Glutamatergic neuron (in vitro differentiated cells): ENCODE measurements at regions not wholly inside any gene's neighbourhood (a gene's known extent, or its start where the extent isn't known, plus 50 kb on each side); places are given as distances from the start of the nearest gene placed in this dataset.

Experiments used
- DNase-seq: peaks from one replicate; pipeline ENCODE4 v3.0.0; 2022
- H3K27ac Mint-ChIP-seq: one replicate; pipeline ENCODE4 v1.8.0; 2020; ENCODE audit warnings: mild to moderate bottlenecking, mixed read lengths, inconsistent platforms; ENCODE audit not compliant: unreplicated experiment
- H3K27me3 Mint-ChIP-seq: one replicate; pipeline ENCODE4 v1.8.0; 2020; ENCODE audit warnings: mild to moderate bottlenecking, moderate library complexity, mixed read lengths, inconsistent platforms; ENCODE audit not compliant: unreplicated experiment
- H3K36me3 Mint-ChIP-seq: one replicate; pipeline ENCODE4 v1.8.0; 2020; ENCODE audit warnings: mild to moderate bottlenecking, mixed read lengths, inconsistent platforms; ENCODE audit not compliant: unreplicated experiment
- H3K4me1 Mint-ChIP-seq: one replicate; pipeline ENCODE4 v1.8.0; 2020; ENCODE audit warnings: mild to moderate bottlenecking, low read depth, mixed read lengths, inconsistent platforms; ENCODE audit not compliant: unreplicated experiment
- H3K4me3 Mint-ChIP-seq: one replicate; pipeline ENCODE4 v1.8.0; 2020; ENCODE audit warnings: mild to moderate bottlenecking, mixed read lengths, inconsistent platforms; ENCODE audit not compliant: unreplicated experiment
- H3K9me3 Mint-ChIP-seq: one replicate; pipeline ENCODE4 v1.8.0; 2020; ENCODE audit warnings: mild to moderate bottlenecking, moderate library complexity, mixed read lengths, inconsistent platforms; ENCODE audit not compliant: unreplicated experiment
- CTCF ChIP-seq: fragments of 200-600 bp; sonication (generic); IDR thresholded peaks from one replicate; pipeline ENCODE4 v1.5.0; 2021; ENCODE audit not compliant: partially characterized antibody, unreplicated experiment

- Mint-ChIP-seq H3K4me1 (no peaks in the 10 kb centered on the region), H3K36me3 (no peaks in the 10 kb centered on the region), H3K27me3 (no peaks in the 10 kb centered on the region), H3K9me3 (no peaks in the 10 kb centered on the region), H3K4me3 (no peak overlapping the region), H3K27ac (no peak overlapping the region)
- no peak for TF ChIP-seq CTCF
- no peak for DNase-seq
These were observed 1120.5 kb upstream of the RAG2 start for GRCh38 chr11:37718431-37718999.

GRCh38 chr11:37712251-37712650 lies 1114.2 kb upstream of the RAG2 start:
- H3K9me3 Mint-ChIP-seq: peaks cover 2% of the 10 kb centered on the region
- peak overlapping the region; percentile 61 for H3K4me3 Mint-ChIP-seq
- H3K4me1 Mint-ChIP-seq: peaks cover 23% of the 10 kb centered on the region
- H3K27me3 Mint-ChIP-seq: no peaks in the 10 kb centered on the region
- H3K36me3 Mint-ChIP-seq: no peaks in the 10 kb centered on the region
- peak; percentile 31 for DNase-seq
- H3K27ac Mint-ChIP-seq: peak overlapping the region; percentile 95
- TF ChIP-seq CTCF: peak; percentile 39

GRCh38 chr11:37710031-37710430 lies 1112.0 kb upstream of the RAG2 start:
- peaks cover 23% of the 10 kb centered on the region for H3K4me1 Mint-ChIP-seq
- H3K27ac Mint-ChIP-seq: no peak overlapping the region
- TF ChIP-seq CTCF: no peak
- H3K27me3 Mint-ChIP-seq: no peaks in the 10 kb centered on the region
- H3K36me3 Mint-ChIP-seq: no peaks in the 10 kb centered on the region
- H3K4me3 Mint-ChIP-seq: no peak overlapping the region
- peaks cover 2% of the 10 kb centered on the region for H3K9me3 Mint-ChIP-seq
- DNase-seq: no peak

- H3K4me1 Mint-ChIP-seq: no peaks in the 10 kb centered on the region
- H3K9me3 Mint-ChIP-seq: no peaks in the 10 kb centered on the region
- no peaks in the 10 kb centered on the region for H3K36me3 Mint-ChIP-seq
- H3K27ac Mint-ChIP-seq: no peak overlapping the region
- no peak for TF ChIP-seq CTCF
- no peaks in the 10 kb centered on the region for H3K27me3 Mint-ChIP-seq
- DNase-seq: no peak
- H3K4me3 Mint-ChIP-seq: no peak overlapping the region
These were observed 1106.8 kb upstream of the RAG2 start for GRCh38 chr11:37704791-37705190.

- H3K4me3 Mint-ChIP-seq: no peak overlapping the region
- no peak for TF ChIP-seq CTCF
These were observed 1101.6 kb upstream of the RAG2 start for GRCh38 chr11:37699644-37700043.

More at GRCh38 chr11:37699644-37700043, 1101.6 kb upstream of the RAG2 start:
- DNase-seq: no peak
- H3K9me3 Mint-ChIP-seq: peaks cover 7% of the 10 kb centered on the region
- no peaks in the 10 kb centered on the region for H3K27me3 Mint-ChIP-seq
- H3K4me1 Mint-ChIP-seq: no peaks in the 10 kb centered on the region
- peaks cover 6% of the 10 kb centered on the region for H3K36me3 Mint-ChIP-seq
- no peak overlapping the region for H3K27ac Mint-ChIP-seq
